Stimulated activated CD4-positive, alpha-beta T cell treated with anti-CD3 and anti-CD28 coated beads, Interleukin-15, amount 100 ng/mL, for 1 hour (primary cell): ENCODE measurements at regions not wholly inside any gene's neighbourhood (a gene's known extent, or its start where the extent isn't known, plus 50 kb on each side); places are given as distances from the start of the nearest gene placed in this dataset.

Experiments
- DNase-seq, 2 donors: peaks; one replicate each; pipeline ENCODE4 v3.0.0-alpha.2; 2020; ENCODE audit warnings: low read depth in 1 of 2, low spot score in 1 of 2

DNA sequence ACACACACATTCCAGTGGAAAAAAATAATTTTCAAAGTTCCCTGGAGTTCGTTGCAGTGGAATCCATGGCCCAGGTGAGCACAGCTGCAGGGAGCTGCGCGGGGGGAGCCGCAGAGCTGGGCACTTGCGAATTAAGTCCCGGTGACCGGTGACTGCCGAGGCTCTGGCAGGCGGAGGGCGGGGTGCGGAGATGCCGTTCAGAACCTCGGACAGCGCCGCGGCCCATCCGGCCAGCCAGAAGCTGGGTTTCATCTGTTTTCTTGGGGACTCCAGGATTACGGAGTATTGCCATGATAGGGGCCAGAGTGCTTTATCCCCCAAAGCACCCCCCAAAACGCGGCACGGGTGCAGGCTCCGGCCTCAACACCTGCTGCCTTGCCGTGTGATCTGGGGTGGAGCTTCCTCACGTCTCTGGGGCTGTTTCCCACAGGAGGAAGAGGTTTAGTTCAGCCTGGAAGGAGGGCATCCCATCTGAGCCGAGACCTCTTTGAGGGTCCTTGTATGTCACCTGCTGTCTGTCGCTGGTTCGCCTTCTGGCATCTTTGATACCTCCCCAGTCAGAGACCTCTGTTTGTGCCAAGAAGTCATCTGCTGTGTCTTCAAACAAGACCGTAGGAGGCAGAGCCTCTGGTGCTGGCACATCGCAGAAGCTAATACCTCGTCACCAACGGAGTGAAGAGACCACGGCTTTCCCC is 99.4 kb downstream of the YTHDF1 start:
- DNase-seq = no peak

DNA sequence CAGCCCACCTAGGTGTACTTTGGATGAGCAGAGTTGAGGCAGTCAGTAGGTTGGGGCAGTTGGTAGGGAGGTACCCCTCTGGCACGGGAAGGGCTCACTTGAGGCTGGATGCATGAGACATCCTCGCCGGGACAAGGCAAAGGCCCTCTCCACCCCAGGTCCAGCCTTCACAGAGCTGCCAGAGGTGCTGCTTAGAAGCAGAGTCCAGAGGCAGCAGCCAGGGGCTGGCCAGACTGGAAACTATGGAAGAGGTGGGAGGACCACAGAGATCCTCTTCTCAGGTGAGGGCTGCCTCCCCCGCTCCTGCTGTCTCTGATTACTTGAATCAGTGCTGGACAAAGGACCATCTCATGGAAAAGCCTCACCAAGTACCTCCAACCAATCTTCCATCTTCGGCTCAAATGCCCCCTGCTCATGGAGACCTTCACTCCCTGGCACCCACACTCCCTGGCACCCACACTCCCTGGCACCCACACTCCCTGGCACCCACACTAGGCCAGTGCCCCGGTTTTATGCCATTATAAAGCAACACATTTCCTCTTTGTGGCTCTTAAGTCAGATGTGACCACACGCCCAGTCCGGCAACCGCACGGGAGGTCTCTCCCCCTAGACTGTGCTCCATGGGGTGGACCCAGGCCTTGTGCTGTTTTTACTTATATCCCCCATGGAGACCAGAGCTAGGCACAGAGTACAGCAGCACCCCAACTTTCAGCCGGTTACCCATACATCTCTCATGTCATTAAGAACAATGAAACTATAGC is 100.1 kb downstream of the YTHDF1 start:
- DNase-seq = no peak

DNA sequence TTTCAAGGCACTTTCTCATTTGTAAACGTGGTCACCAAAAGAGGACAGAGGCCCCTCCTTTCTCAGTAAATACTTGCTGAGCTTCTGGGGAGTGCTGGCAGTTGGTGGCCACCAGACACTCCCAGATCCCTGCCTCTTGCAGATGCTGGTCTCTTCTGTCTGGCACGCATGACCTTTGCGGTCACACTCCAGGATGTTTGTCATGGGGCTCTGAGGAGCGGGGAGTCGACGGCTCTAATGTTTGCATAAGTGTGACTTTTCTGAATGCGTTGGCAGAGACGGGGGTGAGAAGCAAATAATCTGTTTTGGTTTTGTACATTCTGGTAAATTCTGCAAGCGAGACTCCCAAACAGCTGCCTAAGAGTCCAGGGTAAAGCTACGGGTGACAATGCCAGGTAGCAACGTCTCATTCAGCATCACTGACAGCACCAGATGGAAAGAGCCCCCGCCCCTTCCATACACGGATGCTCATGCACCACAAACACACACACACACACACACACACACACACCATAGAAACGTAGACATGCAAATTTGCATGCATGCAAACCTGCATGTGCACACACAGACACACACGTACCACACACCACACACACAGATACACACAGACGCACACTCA is 101.1 kb downstream of the YTHDF1 start:
- no peak for DNase-seq

DNA sequence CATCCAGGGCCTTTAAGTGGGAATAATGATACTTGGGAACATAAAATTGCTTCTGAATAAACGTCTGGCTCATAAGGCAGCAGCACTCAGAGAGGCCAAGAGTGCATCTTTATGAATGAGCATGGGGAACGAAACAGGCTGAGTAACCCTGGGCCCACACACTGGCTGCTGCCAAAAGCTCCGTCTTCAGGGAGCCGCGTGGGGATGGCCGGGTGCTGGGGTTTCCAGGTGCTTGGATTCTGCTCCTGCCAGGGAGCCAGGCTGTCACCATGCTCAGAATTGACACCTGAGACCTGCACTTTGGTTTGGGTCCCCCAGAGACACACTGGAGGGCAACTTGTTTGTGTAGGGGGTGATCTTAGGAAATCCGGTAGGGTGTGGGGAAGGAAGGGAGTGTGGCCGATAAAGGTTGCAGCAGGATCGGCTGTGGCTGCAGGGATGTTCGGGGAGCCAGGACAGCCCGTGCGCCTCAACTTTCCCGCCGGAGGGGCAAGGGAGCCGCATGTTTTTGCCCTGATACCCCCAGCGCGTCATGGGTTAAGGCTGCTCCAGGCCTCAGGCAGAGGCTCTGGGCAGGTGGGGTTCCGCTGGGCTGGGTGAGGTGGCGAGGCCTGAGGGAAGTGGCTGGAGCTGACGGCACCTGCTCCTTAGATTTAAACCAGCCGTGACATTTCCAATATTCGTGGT is 101.8 kb downstream of the YTHDF1 start:
- no peak for DNase-seq

DNA sequence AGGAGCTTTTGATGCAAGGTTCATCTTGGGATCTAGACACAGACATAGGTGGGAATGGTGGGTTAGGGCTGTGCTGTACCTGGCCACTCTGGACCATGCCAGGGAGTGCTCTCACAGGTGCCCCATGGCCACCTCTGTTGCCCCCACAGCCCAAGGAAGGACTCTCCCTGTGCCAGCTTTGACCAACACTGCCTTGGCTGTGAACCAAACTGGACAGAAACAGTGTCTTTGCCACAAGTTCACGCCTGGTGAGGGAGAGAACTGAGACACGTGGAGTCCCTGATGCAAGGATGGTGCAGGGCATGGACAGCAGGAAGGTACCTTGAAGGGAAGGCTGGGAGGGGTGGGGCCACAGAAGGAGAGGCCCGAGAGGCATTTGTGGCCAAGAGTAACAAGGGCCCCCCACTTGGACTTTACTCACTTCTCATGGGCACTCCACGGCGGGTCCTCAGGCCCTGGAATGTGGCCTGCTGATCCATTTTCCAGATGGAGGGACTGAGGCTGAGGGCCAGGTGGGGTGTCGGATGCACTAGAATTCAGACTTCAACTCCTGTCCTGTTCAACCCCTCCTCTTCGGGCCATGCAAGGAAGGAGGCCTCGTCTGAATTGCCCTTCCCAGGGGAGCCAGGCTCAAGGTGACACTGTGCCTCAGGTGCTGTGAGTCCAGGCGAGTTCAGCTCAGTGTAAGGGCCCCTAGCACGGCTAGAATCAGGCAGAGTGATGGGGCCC is 103.3 kb downstream of the YTHDF1 start:
- DNase-seq = no peak

DNA sequence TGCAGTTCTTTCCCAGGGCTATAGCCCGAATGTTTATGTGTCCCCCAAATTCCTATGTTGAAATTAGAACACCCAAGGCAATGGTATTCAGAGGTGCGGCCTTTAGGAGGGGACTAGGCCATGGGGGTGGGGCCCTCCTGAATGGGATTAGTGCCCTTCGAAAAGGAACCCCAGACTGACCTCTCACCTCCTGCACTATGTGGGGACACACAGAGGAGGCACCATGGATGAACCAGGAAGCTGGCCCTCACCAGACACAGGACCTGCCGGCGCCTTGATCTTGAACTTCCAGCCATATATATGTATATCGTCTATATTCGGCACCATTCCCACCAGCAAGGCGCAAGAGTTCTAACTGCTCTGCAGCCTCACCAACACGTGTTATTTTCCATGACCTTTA is 101.5 kb upstream of the BHLHE23 start:
- DNase-seq = no peak

DNA sequence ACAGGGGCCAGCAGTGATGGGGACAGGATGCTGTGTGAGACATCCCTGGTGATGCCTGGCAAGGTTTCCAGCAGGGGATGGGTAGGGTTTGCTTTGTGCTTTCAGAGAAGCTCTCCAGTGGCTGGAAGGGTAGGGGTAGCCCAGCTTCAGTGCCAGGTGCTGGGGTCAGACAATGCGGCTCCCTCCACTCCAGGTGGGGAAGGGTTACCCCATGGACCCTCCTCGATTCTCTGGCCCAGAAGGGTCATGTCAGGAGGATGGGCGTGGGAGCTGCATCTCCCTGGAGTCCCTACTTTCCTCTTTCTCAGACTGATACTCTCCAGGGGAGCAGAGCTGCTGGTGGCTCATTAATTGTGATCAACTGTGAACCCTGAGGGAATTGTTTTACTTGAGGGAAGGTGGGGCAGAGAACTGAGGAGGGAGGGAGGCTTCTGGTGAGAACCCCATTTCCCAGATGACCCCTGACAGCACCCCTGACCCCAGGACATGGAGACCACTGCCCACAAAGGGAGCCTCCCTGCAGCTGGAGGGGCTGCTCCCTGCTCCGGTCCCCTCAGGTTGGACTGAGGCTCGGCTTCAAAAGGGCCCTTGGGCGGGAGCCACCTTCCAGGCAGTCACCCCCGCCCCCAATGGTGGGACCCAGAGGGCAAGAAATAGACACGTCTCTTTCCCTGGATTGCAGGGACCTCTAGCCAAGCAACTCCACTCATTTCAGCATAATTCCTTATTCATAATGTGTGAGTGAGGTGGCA is 100.9 kb upstream of the BHLHE23 start:
- DNase-seq = no peak

DNA sequence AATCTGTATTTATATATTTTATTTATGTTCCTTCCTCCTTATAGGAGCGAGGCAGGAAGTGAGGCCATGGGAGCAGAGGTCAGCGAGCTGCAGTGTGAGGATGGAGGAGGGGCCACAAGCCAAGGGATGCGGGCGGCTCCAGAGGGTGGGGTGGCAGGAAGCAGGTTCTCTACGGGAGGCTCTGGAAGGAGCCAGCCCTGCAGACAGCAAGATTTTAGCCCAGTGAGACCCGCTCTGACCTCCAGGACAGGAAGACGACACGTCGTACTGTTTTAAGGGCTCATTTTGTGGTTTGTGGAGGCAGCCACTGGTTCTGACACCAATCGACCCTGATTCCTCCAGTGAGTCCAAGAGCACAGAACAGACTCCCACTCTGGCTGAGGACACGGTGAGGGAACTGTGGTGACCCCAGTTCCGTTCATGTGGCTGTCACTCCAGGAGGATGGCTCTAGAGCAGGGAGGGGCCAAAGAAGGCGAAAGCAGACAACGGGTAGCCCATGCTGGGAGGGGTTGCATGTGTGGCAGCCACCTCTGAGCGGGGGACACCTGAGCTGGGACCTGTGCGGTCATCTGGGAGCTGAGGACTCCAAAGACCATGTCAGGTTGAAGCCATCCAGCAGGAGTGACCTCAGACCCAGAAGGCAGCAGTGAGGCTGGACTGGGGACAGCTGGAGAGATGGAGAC is 100.1 kb upstream of the BHLHE23 start:
- DNase-seq = no peak

DNA sequence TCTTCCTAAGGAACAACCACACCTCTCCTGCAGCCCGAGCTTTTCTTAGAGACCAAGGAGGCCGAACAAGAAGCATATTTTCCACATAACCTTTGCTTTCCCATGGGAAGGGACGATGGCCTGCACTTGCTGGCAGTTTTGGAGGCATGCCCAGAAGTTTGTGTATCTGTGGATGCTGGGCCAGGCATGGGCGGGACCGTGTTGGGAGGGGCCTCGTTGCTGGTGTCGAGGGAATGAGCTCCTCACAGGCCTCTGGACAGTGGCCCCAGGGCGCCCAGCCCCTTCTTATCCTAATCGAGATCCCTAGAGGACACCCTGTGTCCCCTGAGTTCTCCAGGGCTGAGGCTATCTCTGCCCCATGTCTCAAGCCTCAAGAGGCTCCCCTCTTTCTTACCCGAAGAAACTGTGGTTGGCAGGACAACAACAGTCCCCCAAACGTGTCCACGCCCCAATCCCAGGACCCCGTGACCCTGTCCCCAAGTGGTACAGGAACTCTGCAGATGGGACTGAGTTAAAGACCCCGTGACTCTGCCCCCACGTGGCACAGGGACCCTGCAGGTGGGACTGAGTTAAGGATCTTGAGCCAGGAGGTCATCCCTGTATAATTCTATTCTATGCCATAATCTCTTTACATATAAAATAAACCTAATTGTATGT is 99.5 kb upstream of the BHLHE23 start:
- no peak for DNase-seq

DNA sequence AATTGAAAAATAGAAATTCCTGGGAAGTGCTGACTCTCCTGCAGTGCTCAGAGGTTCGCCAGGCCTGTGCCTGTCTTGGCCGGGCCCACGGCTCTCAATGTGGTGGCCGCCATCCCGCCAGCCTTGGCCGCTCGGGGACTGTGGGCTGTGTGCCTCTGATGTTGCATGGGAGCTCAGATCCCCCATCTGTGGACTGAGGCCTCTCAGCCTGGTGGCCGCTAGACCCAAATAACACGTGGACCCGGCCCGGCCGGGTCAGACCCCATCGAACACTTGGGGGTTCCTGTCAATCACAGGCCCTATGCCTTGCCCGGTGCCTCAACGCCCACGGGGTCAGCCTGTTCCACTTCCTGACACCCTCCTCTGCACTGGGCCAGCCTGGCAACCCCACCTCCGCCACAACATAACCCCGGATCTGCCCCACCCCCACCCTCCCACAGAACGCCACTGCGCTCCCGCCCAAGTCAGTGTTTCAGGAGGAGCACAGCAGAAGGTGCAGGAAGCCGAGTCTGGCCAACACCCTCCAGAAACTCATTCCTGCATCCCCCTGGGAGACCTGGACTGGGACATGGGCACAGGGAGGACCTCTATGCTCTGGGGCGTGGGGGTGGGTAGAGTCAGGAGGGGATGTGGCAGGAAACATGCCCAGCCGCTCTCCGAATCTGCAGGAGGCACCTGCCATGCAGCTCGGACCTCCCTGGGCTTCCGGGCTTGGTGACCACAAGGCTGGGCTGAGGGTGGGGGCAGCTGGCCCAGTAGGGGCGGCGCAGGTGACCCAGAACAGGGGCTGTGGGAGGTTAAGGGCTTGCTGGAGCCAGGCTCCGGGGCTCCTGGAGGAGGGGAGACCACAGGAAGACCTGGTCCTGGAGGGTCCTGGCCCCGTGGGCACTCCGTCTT is 98.7 kb upstream of the BHLHE23 start:
- no peak for DNase-seq

DNA sequence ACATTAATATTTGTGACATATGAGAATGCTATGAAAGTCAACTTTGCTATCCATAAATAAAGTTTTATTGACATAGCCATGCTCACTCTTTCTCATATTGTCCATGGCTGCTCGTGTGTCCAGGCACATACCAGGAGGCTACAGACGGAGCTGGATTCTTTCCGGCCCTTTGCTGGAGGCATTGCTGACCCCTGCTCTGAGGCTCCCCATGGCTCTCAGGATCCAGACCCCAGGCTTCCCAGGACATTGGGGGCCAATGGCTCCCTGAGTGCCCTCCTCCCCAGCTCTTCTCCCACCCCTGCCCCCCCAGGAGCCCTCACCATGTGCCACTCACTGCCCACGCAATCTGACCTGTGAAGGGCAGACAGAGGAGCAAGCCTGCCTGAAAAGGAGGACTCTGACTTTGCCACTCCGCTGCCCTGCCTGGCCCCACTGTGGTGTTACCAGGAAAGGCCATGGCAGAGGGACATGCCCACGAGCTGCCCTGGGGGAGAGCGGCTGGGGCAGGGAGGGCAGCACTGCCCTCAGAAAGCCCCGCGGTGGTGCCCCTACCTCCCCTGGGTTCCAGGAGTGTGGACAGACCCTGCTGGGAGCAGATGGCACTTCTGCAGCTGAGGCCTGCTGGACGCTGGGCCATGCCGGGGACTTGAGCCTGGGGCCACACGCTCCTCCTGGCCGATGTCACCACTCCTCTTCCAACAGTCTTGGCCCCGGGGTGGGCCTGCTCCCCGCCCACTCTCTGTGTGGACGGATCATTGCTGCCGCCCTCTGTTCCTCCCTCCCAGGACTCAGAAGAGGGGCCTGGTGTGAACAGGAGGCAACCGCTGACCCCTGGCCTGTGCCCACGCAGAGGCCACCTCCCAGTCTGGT is 97.8 kb upstream of the BHLHE23 start:
- DNase-seq = no peak

DNA sequence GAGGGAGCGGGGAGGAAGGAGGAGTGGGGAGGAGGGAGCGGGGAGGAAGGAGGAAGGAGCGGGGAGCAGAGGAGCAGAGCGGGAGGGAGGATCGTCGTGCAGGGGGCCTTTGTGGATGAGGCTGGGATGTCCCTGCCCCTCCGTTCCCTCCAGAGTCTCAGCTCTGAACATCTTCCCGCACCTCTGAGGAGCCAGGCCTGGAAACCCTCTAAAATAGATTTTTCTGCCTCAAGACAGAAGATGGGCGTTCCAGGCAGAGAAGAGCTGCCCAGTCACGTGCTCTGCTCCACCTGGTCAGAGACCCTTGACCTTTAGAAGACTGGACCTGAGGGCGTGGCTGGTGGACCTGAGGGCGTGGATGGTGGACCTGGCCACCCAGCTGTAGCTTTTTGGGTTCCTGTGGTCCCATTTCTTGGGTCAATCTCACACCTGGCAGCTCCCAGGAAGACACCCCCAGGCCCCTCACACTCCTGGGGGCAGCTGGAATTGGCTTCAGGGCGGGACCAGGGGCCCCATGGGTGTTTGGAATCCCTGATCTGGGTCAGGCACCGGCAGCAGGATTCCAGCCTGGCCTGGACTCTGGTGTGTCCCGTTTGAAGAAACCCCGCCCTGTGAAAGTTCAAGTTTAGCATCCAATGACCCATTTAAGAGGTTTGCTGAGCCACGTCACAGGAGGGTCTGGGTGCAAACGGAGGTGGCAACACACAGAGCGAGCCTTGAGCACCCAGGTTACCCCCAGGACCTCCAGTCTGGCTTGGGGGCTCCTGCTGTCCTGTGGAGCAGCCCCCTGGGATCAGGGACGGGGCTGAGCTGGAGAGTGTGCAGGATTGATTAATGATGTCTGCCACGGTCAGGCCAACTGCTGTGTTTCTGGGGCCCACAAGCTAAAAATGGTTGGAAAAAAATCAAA is 96.9 kb upstream of the BHLHE23 start:
- no peak for DNase-seq

DNA sequence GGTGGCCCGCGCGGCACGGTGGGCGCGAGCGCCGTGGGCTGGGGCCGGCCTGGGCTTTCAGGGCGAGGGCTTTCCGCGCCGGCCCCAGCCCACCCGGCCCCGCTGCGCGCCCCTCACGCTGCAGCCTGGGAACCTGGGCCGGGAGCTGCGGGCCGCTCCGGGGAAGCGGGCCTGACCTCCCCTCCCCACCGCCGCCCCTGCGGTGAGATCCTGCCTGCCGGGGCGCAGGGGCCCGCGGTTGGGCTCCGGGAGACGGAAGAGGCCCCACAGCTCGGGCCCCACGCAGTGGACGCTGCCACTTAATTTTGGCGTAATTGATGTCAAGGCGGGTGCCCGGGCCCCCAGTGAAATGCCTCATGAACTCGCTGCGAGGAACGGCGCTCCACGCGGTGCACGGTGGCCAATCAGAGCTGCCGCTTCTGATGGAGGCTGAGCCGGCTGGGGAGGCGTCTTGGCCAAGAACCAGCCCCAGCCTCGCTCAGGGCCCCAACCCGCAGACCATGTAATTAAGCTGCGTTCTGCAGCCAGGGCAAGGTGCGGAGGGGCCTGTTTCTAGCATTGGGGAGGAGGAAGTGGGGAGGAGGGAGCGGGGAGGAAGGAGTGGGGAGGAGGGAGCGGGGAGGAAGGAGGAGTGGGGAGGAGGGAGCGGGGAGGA is 96.1 kb upstream of the BHLHE23 start:
- peak; percentile 43 to 46 for DNase-seq

DNA sequence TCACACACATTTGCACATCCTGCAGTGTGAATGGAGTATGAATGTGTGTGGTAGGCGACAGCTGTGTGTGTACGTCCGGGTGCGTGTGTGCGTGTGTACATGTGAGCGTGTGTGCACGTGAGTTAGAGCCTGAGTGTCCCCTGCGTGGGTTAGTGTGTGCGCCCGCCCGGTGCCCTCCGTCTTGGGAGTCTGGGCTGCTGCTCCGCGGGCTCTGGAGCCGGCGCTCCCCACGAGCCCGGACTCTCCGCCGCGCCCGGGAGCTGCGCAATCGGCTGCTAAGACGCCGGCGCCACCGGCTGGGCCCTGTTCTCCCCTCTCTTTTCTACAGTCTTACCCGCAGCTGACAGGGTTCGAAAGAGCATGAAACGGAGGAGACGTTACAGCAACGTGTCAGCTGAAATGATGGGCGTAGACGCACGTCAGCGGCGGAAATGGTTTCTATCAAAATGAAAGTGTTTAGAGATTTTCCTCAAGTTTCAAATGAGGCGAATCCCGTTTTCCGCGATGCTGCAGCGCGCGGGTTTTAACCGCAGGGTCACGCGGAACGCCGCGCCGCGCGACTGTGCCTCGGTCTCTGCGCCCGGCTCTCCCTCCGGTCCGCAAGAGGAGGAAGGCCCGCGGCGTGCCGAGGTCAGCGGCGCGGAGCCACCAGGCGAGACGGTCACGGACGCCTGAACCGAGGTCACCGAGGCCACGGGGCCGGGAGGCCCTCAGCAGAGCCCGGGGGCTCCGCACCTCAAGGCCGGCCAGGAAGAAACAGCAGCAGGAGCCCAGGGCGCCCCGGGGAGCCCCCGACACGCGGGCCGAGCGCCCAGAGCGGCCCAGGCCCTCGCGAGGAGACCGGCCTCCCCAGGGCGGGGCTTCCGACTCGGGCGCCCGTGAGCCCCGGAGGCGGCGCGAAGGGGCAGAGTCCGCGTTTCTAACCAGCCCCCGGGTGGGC is 95.3 kb upstream of the BHLHE23 start:
- peak; percentile 20 to 50 for DNase-seq
